Inferior parietal cortex (tissue), 1 donor: ENCODE measurements at regions not wholly inside any gene's neighbourhood (a gene's known extent, or its start where the extent isn't known, plus 50 kb on each side); places are given as distances from the start of the nearest gene placed in this dataset.

Experiments
- DNase-seq: peaks from one replicate; pipeline ENCODE4 v3.0.0-alpha.2; 2016; ENCODE audit errors: extremely low spot score

- DNase-seq = no peak
Observed at GRCh38 chr12:116402163-116402939, 124.9 kb upstream of the MED13L start.

GRCh38 chr12:116403546-116403945, 126.1 kb upstream of the MED13L start:
- no peak for DNase-seq

GRCh38 chr12:116404247-116404646, 126.8 kb upstream of the MED13L start:
- DNase-seq = no peak

GRCh38 chr12:116404913-116405611, 127.6 kb upstream of the MED13L start:
- no peak for DNase-seq

- no peak for DNase-seq
Observed at GRCh38 chr12:116406529-116406928, 129.0 kb upstream of the MED13L start.

GRCh38 chr12:116408489-116409250, 131.2 kb upstream of the MED13L start:
- DNase-seq = no peak

GRCh38 chr12:116411977-116412376, 134.5 kb upstream of the MED13L start:
- no peak for DNase-seq

GRCh38 chr12:116414891-116415290, 137.4 kb upstream of the MED13L start:
- no peak for DNase-seq

GRCh38 chr12:116415408-116416108, 138.1 kb upstream of the MED13L start:
- DNase-seq = no peak

GRCh38 chr12:116416166-116416565, 138.7 kb upstream of the MED13L start:
- DNase-seq = no peak

- no peak for DNase-seq
Observed at GRCh38 chr12:116418551-116418950, 140.6 kb upstream of the MAP1LC3B2 start.

- no peak for DNase-seq
Observed at GRCh38 chr12:116420227-116420880, 138.8 kb upstream of the MAP1LC3B2 start.

GRCh38 chr12:116421785-116422538, 137.2 kb upstream of the MAP1LC3B2 start:
- no peak for DNase-seq

- DNase-seq = no peak
Observed at GRCh38 chr12:116423094-116423493, 136.1 kb upstream of the MAP1LC3B2 start.

GRCh38 chr12:116425256-116426193, 133.7 kb upstream of the MAP1LC3B2 start:
- no peak for DNase-seq

GRCh38 chr12:116426391-116427136, 132.6 kb upstream of the MAP1LC3B2 start:
- DNase-seq = no peak

- no peak for DNase-seq
Observed at GRCh38 chr12:116427200-116427930, 131.8 kb upstream of the MAP1LC3B2 start.

GRCh38 chr12:116429826-116430360, 129.3 kb upstream of the MAP1LC3B2 start:
- no peak for DNase-seq
